ENCODE measurements at regions not wholly inside any gene's neighbourhood (a gene's known extent, or its start where the extent isn't known, plus 50 kb on each side); places are given as distances from the start of the nearest gene placed in this dataset.
"Not testable (repeated sequence)": the region's sequence is repeated elsewhere in the genome, so short reads cannot be mapped to it uniquely, and the experiment has no call there.

- DNase-seq (ENCODE audit: low read depth in 3 of 3) = no peak
Measured at GRCh38 chr5:56298336-56299090, 65.4 kb upstream of the ANKRD55 start.

GRCh38 chr5:56297851-56298250, 64.7 kb upstream of the ANKRD55 start:
- no peak for DNase-seq (ENCODE audit: low read depth in 3 of 3)

- not testable (repeated sequence) for DNase-seq (ENCODE audit: low read depth in 3 of 3)
Measured at GRCh38 chr5:56295311-56295710, 62.2 kb upstream of the ANKRD55 start.

- DNase-seq (ENCODE audit: low read depth in 3 of 3) = no peak
Measured at GRCh38 chr5:56294354-56294753, 61.2 kb upstream of the ANKRD55 start.

GRCh38 chr5:56292874-56293273, 59.7 kb upstream of the ANKRD55 start:
- DNase-seq (ENCODE audit: low read depth in 3 of 3) = not testable (repeated sequence)

GRCh38 chr5:56291661-56292374, 58.7 kb upstream of the ANKRD55 start:
- DNase-seq (ENCODE audit: low read depth in 3 of 3) = no peak

- no peak for DNase-seq (ENCODE audit: low read depth in 3 of 3)
Measured at GRCh38 chr5:56291079-56291643, 58.0 kb upstream of the ANKRD55 start.

- no peak for DNase-seq (ENCODE audit: low read depth in 3 of 3)
Measured at GRCh38 chr5:56290378-56291078, 57.4 kb upstream of the ANKRD55 start.

GRCh38 chr5:56289602-56289987, 56.5 kb upstream of the ANKRD55 start:
- DNase-seq (ENCODE audit: low read depth in 3 of 3) = no peak

- DNase-seq (ENCODE audit: low read depth in 3 of 3) = no peak
Measured at GRCh38 chr5:56288873-56289601, 55.9 kb upstream of the ANKRD55 start.

- no peak for DNase-seq (ENCODE audit: low read depth in 3 of 3)
Measured at GRCh38 chr5:56286015-56286884, 53.1 kb upstream of the ANKRD55 start.

- no peak for DNase-seq (ENCODE audit: low read depth in 3 of 3)
Measured at GRCh38 chr5:56282951-56283350, 49.8 kb upstream of the ANKRD55 start.
